ENCODE measurements at regions not wholly inside any gene's neighbourhood (a gene's known extent, or its start where the extent isn't known, plus 50 kb on each side); places are given as distances from the start of the nearest gene placed in this dataset.

DNA sequence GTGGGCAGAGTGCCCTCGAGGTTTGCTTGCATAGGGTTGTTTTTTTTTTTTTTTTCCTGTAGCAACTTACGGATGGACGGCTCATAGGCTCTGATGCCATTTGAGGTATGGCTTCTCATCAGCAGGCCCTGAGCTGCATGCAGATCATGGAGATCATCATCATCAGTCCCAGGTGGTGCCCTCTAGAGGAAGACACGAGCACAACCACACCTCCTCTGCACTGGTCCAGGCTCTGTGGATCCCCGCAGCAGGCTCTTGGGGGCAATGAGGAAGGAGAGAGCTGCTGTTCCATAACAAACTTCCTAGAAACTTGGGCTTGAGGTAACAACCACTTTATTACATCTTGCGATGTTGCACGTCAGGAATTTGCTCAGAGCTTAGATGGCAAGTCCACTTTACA is 132.7 kb upstream of the CXCL12 start:
- Histone ChIP-seq H3K9ac (no peak overlapping the region), H3K4me3 (no peak overlapping the region), H3K27ac (no peak overlapping the region), H3K4me2 (no peak overlapping the region), H3K9me3 (replicated peaks in 1 of 11) (no peaks in the 10 kb centered on the region), H3K27me3 (no peaks in the 10 kb centered on the region), H3K4me1 (peaks cover 0 to 15% (median 4%) of the 10 kb centered on the region in 10 experiments; a peak in 16 of 20 replicates), H3K36me3 (no peaks in the 10 kb centered on the region), H4K20me1 (no peaks in the 10 kb centered on the region)
- no peak for TF ChIP-seq Cebpa-rat (IDR thresholded peaks at IDR 0.05)

DNA sequence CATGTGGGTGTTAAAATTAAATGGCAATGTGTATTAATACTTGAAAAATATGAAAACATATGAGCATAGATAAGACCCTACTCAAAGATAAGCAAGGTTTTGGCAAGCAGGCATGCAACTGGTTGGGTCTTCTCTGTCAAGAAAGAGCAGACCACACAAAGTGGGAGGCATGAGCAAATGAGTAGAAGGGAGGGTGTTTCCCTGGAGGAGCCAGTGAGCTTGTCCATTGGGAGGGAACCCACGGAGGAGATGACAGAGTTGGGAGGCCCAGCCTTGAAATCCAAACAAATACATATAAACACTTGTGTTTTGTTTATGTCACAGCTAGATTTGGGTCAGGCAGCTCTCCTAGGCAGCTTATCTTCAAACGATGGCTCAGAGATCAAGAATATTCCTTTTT is 134.5 kb upstream of the CXCL12 start:
- Histone ChIP-seq H4K20me1 (no peaks in the 10 kb centered on the region), H3K36me3 (no peaks in the 10 kb centered on the region), H3K4me1 (peaks cover 0 to 15% (median 0%) of the 10 kb centered on the region in 10 experiments; a peak in 4 of 20 replicates), H3K27ac (no peak overlapping the region), H3K9ac (no peak overlapping the region), H3K4me3 (no peak overlapping the region), H3K4me2 (peak overlapping the region in 1 of 11 experiments; percentile 28; a peak in 1 of 22 replicates), H3K27me3 (no peaks in the 10 kb centered on the region), H3K9me3 (replicated peaks in 1 of 11) (peaks cover 0 to 8% (median 5%) of the 10 kb centered on the region in 11 experiments; a peak in 12 of 22 replicates)
- no peak for TF ChIP-seq Cebpa-rat (IDR thresholded peaks at IDR 0.05)

DNA sequence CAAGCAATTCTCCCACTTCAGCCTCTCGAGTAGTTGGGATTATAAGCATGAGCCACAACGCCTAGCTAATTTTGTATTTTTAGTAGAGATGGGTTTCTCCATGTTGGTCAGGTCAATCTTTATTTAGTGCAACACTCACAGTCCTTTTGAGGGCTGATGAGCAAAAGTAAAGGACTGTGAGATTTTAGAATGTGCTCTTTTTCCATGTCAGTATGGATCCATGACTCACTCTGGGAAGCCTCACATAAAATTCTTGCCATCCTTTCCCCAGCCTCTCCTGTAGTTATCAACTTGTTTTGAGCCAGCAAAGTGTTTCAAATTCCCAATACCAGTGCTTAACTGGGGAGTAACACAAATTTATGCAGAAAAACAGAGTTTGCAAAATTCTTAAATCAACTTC is 135.8 kb upstream of the CXCL12 start:
- H3K9ac ChIP-seq, result no peak overlapping the region
- no peaks in the 10 kb centered on the region for H3K36me3 ChIP-seq
- no peak for TF ChIP-seq Cebpa-rat (IDR thresholded peaks at IDR 0.05)
- H3K27ac ChIP-seq, result no peak overlapping the region
- no peak overlapping the region for H3K4me3 ChIP-seq
- H3K9me3 ChIP-seq (replicated peaks in 1 of 11), result peaks cover 0 to 9% (median 6%) of the 10 kb centered on the region in 11 experiments; a peak in 12 of 22 replicates
- H3K4me1 ChIP-seq, result peaks cover 0 to 14% (median 0%) of the 10 kb centered on the region in 10 experiments; a peak in 4 of 20 replicates
- no peaks in the 10 kb centered on the region for H4K20me1 ChIP-seq
- H3K27me3 ChIP-seq, result no peaks in the 10 kb centered on the region
- no peak overlapping the region for H3K4me2 ChIP-seq

DNA sequence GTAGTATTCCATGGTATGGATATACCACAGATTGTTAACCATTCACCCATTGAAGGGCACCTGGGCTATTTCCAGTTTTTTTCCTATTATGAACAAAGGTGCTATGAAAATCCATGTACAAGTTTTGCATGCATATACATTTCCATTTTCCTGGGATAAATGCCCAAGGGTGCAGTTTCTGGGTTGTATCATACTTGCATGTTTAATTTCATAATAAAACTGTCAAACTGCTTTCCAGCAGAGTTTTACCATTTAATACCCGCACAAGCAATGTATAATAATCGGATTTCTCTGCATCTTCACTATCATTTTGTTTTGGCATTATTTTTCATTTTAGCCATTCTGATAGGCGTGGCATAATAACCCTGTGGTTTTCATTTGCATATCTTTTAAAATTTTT is 154.3 kb upstream of the CXCL12 start:
- H3K27ac ChIP-seq, result no peak overlapping the region
- H3K4me3 ChIP-seq, result no peak overlapping the region
- peaks cover 0 to 16% (median 6%) of the 10 kb centered on the region in 11 experiments; a peak in 8 of 22 replicates for H3K9me3 ChIP-seq (replicated peaks in 1 of 11)
- H3K27me3 ChIP-seq, result no peaks in the 10 kb centered on the region
- H3K4me2 ChIP-seq, result no peak overlapping the region
- H3K36me3 ChIP-seq, result no peaks in the 10 kb centered on the region
- TF ChIP-seq Cebpa-rat (IDR thresholded peaks at IDR 0.05), result no peak
- no peak overlapping the region for H3K9ac ChIP-seq
- no peaks in the 10 kb centered on the region for H3K4me1 ChIP-seq
- H4K20me1 ChIP-seq, result no peaks in the 10 kb centered on the region; a peak in 1 of 22 replicates

DNA sequence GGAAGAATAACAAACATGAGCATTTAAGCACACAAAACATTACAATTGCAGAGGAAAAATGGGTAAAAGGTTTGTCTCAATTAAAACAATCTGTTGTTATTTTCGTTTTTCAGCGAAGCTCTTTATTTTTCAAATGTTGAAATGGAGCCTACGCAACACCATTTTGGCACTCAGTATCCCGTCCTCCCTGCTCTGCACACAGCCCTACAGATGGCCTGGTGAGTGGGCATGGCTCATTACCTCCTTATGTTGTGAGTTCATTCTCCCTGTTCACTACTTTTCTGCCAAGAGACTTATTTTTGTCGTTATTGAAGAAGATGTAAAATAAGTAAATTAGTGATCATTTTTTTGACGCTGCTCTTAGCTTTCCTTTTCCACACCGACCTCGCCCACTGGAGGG is 167.8 kb upstream of the CXCL12 start:
- no peak for TF ChIP-seq Cebpa-rat (IDR thresholded peaks at IDR 0.05)
- H3K4me3 ChIP-seq, result no peak overlapping the region
- H3K36me3 ChIP-seq, result no peaks in the 10 kb centered on the region
- H4K20me1 ChIP-seq, result no peaks in the 10 kb centered on the region
- peaks cover 17 to 28% (median 22%) of the 10 kb centered on the region in 11 experiments for H3K9me3 ChIP-seq (replicated peaks in 1 of 11)
- peaks cover 0 to 3% (median 0%) of the 10 kb centered on the region in 10 experiments; a peak in 1 of 20 replicates for H3K4me1 ChIP-seq
- H3K27ac ChIP-seq, result no peak overlapping the region
- H3K4me2 ChIP-seq, result no peak overlapping the region
- H3K9ac ChIP-seq, result no peak overlapping the region
- H3K27me3 ChIP-seq, result no peaks in the 10 kb centered on the region

DNA sequence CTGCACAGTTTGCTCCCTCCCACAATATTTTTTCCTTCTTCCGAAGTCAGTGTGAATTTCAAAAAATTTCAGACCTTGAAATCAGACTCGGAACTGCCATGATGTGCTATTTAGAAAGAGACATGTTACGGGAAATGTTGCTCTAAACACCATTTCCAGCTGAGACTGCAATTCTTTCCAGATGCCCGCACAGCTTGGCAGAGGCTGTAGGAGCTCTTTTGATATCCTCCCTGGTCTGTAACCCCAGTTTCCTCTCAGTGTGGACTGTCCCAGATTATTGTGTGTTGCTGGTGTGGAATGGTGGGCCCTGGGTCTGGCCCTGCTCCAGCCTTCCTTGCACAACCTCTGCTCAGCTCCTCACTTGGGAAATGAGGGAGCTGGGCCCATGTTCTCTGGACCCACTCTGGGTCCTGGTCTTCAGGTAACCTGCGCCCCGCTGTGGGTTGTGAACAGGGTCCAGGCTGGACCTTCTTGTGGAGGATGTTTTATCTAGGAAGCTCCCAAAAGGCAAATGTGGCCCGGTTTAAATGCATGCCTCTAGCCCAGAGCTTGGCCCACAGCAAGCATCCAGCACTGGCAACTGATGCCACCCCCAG is 172.8 kb upstream of the CXCL12 start:
- Histone ChIP-seq H3K4me1 (no peaks in the 10 kb centered on the region), H4K20me1 (no peaks in the 10 kb centered on the region), H3K36me3 (no peaks in the 10 kb centered on the region), H3K4me2 (no peak overlapping the region), H3K27ac (no peak overlapping the region), H3K4me3 (no peak overlapping the region), H3K9me3 (replicated peaks in 1 of 11) (no peaks in the 10 kb centered on the region), H3K9ac (no peak overlapping the region), H3K27me3 (no peaks in the 10 kb centered on the region)
- TF ChIP-seq Cebpa-rat (IDR thresholded peaks at IDR 0.05), result no peak

DNA sequence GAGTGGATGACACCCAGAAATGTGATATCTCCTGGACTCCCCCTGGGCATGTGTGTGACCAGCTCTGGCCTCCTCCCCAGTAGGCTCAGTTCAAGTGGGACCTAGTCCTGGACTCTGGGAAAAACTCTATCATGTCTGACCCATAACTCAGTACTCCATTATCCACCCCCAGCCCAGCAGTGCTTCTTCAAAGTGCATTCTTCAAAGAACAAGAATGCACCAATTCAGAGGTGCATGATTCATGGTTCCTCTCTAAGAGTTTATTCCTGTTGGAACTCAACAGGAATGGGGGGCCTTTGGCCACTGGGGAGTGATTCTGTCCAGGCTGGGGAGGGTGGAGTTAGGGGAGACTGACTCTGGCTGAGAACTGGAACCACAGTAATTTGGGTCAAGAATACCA is 173.6 kb upstream of the CXCL12 start:
- no peak overlapping the region for H3K9ac ChIP-seq
- no peaks in the 10 kb centered on the region for H3K36me3 ChIP-seq

DNA sequence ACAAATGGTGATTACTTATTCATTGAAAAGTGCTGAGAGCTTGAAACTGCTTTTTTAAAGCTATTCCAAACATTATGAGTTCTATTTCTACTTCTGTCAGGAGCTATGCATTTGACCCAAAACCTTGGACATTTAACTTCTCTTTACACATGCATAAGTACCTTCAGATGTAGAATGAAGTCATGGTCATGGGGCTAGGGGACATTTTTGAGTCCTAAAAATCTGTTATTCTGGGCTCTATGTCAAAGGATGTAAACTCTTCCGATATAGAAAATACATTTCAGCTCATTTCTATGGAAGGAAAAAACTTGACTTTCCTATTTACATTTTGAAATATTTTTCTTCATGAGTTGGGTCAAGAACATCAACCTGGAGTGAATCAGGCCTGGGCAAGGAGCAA is 179.5 kb upstream of the CXCL12 start:
- H3K27ac ChIP-seq, result no peak overlapping the region
- no peaks in the 10 kb centered on the region for H4K20me1 ChIP-seq
- no peaks in the 10 kb centered on the region for H3K9me3 ChIP-seq (replicated peaks in 1 of 11)
- no peak for TF ChIP-seq Cebpa-rat (IDR thresholded peaks at IDR 0.05)
- H3K36me3 ChIP-seq, result no peaks in the 10 kb centered on the region
- no peak overlapping the region for H3K4me3 ChIP-seq
- H3K4me1 ChIP-seq, result no peaks in the 10 kb centered on the region
- H3K4me2 ChIP-seq, result no peak overlapping the region
- no peaks in the 10 kb centered on the region for H3K27me3 ChIP-seq
- H3K9ac ChIP-seq, result no peak overlapping the region

More for the DNA sequence above, 173.6 kb upstream of the CXCL12 start:
- no peak overlapping the region for H3K27ac ChIP-seq
- no peak overlapping the region for H3K4me2 ChIP-seq
- no peaks in the 10 kb centered on the region for H3K9me3 ChIP-seq (replicated peaks in 1 of 11)
- no peak for TF ChIP-seq Cebpa-rat (IDR thresholded peaks at IDR 0.05)
- H3K4me3 ChIP-seq, result no peak overlapping the region
- no peaks in the 10 kb centered on the region for H4K20me1 ChIP-seq
- H3K4me1 ChIP-seq, result no peaks in the 10 kb centered on the region
- H3K27me3 ChIP-seq, result no peaks in the 10 kb centered on the region

DNA sequence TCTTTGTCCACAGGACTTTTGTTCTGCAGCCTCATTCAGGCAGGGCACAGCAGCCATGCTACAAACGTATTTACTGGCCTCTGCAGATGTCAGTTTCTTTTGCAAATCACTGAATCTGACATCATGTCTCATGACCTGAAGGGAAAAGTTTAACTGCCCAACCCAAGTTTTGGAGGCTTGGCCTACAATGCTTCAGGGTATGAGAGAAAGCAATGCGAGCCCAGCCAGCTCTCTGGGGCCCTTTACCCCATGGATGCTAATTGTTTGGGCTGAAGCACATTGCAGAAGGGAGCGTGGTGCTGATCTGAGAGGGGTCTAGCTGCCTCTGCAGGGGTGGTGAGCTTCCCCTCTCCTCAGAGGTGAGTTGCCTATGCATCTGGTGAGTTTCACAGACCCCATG is 179.9 kb upstream of the CXCL12 start:
- Histone ChIP-seq H3K27ac (no peak overlapping the region), H3K4me1 (no peaks in the 10 kb centered on the region), H3K9ac (no peak overlapping the region), H3K36me3 (no peaks in the 10 kb centered on the region), H3K4me3 (no peak overlapping the region), H3K4me2 (no peak overlapping the region), H4K20me1 (no peaks in the 10 kb centered on the region), H3K9me3 (replicated peaks in 1 of 11) (no peaks in the 10 kb centered on the region), H3K27me3 (no peaks in the 10 kb centered on the region)
- no peak for TF ChIP-seq Cebpa-rat (IDR thresholded peaks at IDR 0.05)

DNA sequence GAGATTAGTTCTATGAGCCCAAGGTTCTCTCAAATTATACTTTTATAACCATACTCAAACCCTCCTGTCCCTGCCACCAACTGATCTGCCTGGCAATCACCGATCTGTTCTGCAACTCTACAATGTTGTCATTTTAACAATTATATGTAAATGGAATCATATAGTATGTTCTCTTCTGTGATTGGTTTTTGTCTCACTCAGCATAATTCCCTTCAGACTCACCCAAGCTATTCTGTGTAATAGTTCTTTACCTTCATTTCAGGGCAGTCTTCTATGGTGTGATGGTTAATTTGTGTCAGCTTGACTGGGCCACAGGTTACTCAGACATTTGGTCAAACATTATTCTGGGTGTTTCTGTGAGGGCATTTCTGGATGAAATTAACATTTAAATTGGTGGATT is 181.9 kb upstream of the CXCL12 start:
- no peak overlapping the region for H3K9ac ChIP-seq
- no peaks in the 10 kb centered on the region for H4K20me1 ChIP-seq
- H3K4me2 ChIP-seq, result no peak overlapping the region
- no peaks in the 10 kb centered on the region for H3K9me3 ChIP-seq (replicated peaks in 1 of 11)
- H3K27ac ChIP-seq, result no peak overlapping the region
- H3K27me3 ChIP-seq, result no peaks in the 10 kb centered on the region
- no peaks in the 10 kb centered on the region for H3K36me3 ChIP-seq
- no peaks in the 10 kb centered on the region for H3K4me1 ChIP-seq
- no peak overlapping the region for H3K4me3 ChIP-seq
- TF ChIP-seq Cebpa-rat (IDR thresholded peaks at IDR 0.05), result no peak
